Adrenal gland (tissue), 5 donors: ENCODE measurements at regions not wholly inside any gene's neighbourhood (a gene's known extent, or its start where the extent isn't known, plus 50 kb on each side); places are given as distances from the start of the nearest gene placed in this dataset.

ENCODE experiments used
- CTCF ChIP-seq, 6 experiments: fragments of 450-650 bp in 4 of 6; fragments of 200-600 bp in 2 of 6; sonication (generic) in 1 of 6; IDR thresholded peaks; 1 replicate in 5 of 6; 2 replicates in 1 of 6; pipeline versions ENCODE4 v1.5.1 to v1.8.0; 2016 to 2021; ENCODE audit warnings: antibody characterized with exemption in 6 of 6, mild to moderate bottlenecking in 2 of 6, moderate library complexity in 1 of 6
- POLR2A ChIP-seq, 2 donors: fragments of 450-650 bp; IDR thresholded peaks; one replicate each; pipeline ENCODE4 v1.6.1; 2017; ENCODE audit warnings: antibody characterized with exemption in 2 of 2, mild to moderate bottlenecking in 2 of 2, moderate library complexity in 1 of 2
- donor health status: DM: no; HTN: no; CAD: no.

- no peak for TF ChIP-seq CTCF (IDR thresholded peaks at IDR 0.05)
- TF ChIP-seq POLR2A (IDR thresholded peaks at IDR 0.05): no peak
Measured at GRCh38 chr16:86956437-86956836, 360.8 kb downstream of the C16orf95 start.
